Transverse colon (tissue), 4 donors: ENCODE measurements at regions not wholly inside any gene's neighbourhood (a gene's known extent, or its start where the extent isn't known, plus 50 kb on each side); places are given as distances from the start of the nearest gene placed in this dataset.

ENCODE experiments used
- DNase-seq: peaks from one replicate; pipeline ENCODE4 v3.0.0-alpha.2; 2019
- H3K27ac ChIP-seq, 4 donors: fragments of 200-600 bp; sonication (generic); 2 replicates each; pipeline ENCODE4 v1.5.1; 2016 to 2018; ENCODE audit warnings: inconsistent platforms in 4 of 4
- H3K27me3 ChIP-seq: fragments of 200-600 bp; sonication (generic); 2 replicates; pipeline ENCODE4 v1.5.1; 2017; ENCODE audit warnings: inconsistent platforms
- H3K36me3 ChIP-seq, 4 donors: fragments of 200-600 bp; sonication (generic); 2 replicates each; pipeline ENCODE4 v1.5.1; 2017 to 2019; ENCODE audit warnings: inconsistent platforms in 4 of 4
- H3K4me1 ChIP-seq, 4 donors: fragments of 200-600 bp; sonication (generic); 2 replicates each; pipeline ENCODE4 v1.5.1; 2017 to 2020; ENCODE audit warnings: inconsistent platforms in 4 of 4
- H3K4me3 ChIP-seq, 4 donors: fragments of 200-600 bp; sonication (generic); 1 replicate in 1 of 4; 2 replicates in 3 of 4; pipeline versions ENCODE4 v1.5.1 to v1.6.1; 2017 to 2019; ENCODE audit warnings: inconsistent platforms in 4 of 4
- H3K9me3 ChIP-seq, 2 donors: fragments of 200-600 bp; sonication (generic); 2 replicates each; pipeline ENCODE4 v1.5.1; 2017 to 2019; ENCODE audit warnings: inconsistent platforms in 2 of 2
- EP300 ChIP-seq: sonication (generic); formaldehyde crosslinking; IDR thresholded peaks from one replicate; pipeline ENCODE4 v1.6.1; 2017; ENCODE audit warnings: antibody characterized with exemption, low read depth
- POLR2A ChIP-seq: fragments of 450-650 bp; IDR thresholded peaks from one replicate; pipeline ENCODE4 v1.6.1; 2016; ENCODE audit warnings: antibody characterized with exemption, mild to moderate bottlenecking, moderate library complexity
- POLR2AphosphoS5 ChIP-seq, 3 donors: sonication (generic); formaldehyde crosslinking; IDR thresholded peaks; one replicate each; pipeline ENCODE4 v1.6.1; 2016; ENCODE audit warnings: antibody characterized with exemption in 3 of 3
- WGBS, 2 donors: methylation state at CpG; one replicate each; pipeline ENCODE4 v1.1.5; 2018; ENCODE audit warnings: low coverage in 1 of 2; 5-methylcytosine and 5-hydroxymethylcytosine counted together
- in situ Hi-C, 4 donors: fragments of 200-750 bp; cut with MboI; loops; one replicate each; pipeline versions ENCODE4 v1.15.0 to v1.15.1; 2017; ENCODE audit warnings: low sequenced_read_pairs in 3 of 4, low pct_ligation_motif_present in 1 of 4, low pct_unique_long_range_greater_than_20kb in 1 of 4
- intact Hi-C: fragments of 100-400 bp; cut with DNase I; formaldehyde crosslinking; loops from one replicate; pipeline ENCODE4 v1.15.1; 2023; ENCODE audit warnings: low total_unique reads
- TF ChIP-seq, protein P1 (sequence below), 5 experiments: fragments of 200-600 bp in 3 of 5; fragments of 450-650 bp in 2 of 5; sonication (generic) in 3 of 5; IDR thresholded peaks; 1 replicate in 2 of 5; 2 replicates in 3 of 5; pipeline ENCODE4 v1.5.1; 2016 to 2017; ENCODE audit warnings: antibody characterized with exemption in 5 of 5, inconsistent platforms in 3 of 5, mild to moderate bottlenecking in 2 of 5, moderate library complexity in 1 of 5

- no peak for TF ChIP-seq POLR2AphosphoS5 (IDR thresholded peaks at IDR 0.05)
- no peak for TF ChIP-seq EP300
- TF ChIP-seq, protein P1, sequence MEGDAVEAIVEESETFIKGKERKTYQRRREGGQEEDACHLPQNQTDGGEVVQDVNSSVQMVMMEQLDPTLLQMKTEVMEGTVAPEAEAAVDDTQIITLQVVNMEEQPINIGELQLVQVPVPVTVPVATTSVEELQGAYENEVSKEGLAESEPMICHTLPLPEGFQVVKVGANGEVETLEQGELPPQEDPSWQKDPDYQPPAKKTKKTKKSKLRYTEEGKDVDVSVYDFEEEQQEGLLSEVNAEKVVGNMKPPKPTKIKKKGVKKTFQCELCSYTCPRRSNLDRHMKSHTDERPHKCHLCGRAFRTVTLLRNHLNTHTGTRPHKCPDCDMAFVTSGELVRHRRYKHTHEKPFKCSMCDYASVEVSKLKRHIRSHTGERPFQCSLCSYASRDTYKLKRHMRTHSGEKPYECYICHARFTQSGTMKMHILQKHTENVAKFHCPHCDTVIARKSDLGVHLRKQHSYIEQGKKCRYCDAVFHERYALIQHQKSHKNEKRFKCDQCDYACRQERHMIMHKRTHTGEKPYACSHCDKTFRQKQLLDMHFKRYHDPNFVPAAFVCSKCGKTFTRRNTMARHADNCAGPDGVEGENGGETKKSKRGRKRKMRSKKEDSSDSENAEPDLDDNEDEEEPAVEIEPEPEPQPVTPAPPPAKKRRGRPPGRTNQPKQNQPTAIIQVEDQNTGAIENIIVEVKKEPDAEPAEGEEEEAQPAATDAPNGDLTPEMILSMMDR (IDR thresholded peaks at IDR 0.05), result no peak
- TF ChIP-seq POLR2A, result no peak
- no peak for DNase-seq
- H3K4me1 ChIP-seq, result no peaks in the 10 kb centered on the region
- in situ Hi-C loops, result no loop called here
- 61 to 77% methylated on average over 1 of the region's 1 CpG for WGBS, 2 donors
- no peaks in the 10 kb centered on the region for H3K9me3 ChIP-seq
- intact Hi-C loops, result no loop called here
- no peaks in the 10 kb centered on the region for H3K36me3 ChIP-seq
- no peak overlapping the region for H3K4me3 ChIP-seq
- H3K27me3 ChIP-seq, result no peaks in the 10 kb centered on the region
- H3K27ac ChIP-seq, result no peak overlapping the region
Measured at GRCh38 chr4:31204874-31205273, 484.7 kb downstream of the PCDH7 start.

DNA sequence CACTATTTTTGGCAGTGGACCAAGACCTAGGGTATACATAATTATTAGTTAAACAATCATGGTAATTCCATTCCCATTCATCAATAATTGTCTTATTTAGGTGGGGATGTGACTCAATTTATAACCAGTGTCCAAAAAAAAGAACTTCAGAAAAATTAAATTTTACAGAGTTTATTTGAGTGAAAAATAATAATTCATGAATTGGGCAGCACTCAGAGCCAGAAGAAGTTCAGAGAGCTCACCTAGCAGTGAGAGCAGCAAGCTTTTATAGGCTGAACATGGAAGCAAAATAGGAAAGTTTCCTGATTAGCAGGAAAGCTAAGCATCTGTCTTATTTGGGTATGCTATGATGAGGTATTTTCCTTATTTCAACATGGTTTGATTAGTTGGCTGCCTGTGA lies 500.8 kb downstream of the PCDH7 start:
- H3K4me3 ChIP-seq, result no peak overlapping the region
- H3K9me3 ChIP-seq, result no peaks in the 10 kb centered on the region
- intact Hi-C loops, result no loop called here
- no peaks in the 10 kb centered on the region for H3K4me1 ChIP-seq
- no peak for DNase-seq
- in situ Hi-C loops, result no loop called here
- TF ChIP-seq EP300, result no peak
- no peak for TF ChIP-seq POLR2A
- TF ChIP-seq, protein P1 (IDR thresholded peaks at IDR 0.05), result no peak
- TF ChIP-seq POLR2AphosphoS5 (IDR thresholded peaks at IDR 0.05), result no peak
- H3K36me3 ChIP-seq, result no peaks in the 10 kb centered on the region
- H3K27ac ChIP-seq, result no peak overlapping the region
- no peaks in the 10 kb centered on the region for H3K27me3 ChIP-seq

DNA sequence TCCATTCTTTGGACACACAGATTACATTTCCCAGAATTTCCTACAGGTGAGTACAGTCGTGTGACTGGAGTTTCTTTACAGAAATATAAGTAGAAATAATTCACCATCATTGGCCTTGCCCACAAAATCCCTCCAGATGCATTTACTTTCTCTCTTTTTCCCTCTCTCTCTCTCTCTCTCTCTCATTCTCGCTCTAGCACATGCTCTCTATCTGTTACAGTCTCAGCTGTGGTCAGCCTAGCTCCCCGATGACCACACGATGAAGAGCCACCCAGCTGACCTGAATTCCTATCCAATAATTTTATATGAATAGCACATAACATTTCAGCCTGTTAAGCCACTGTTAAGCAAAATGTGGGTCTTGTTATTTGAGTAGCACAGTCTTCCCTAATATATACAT lies 507.9 kb downstream of the PCDH7 start:
- TF ChIP-seq, protein P1 (IDR thresholded peaks at IDR 0.05), result no peak
- no peak for TF ChIP-seq EP300
- TF ChIP-seq POLR2AphosphoS5 (IDR thresholded peaks at IDR 0.05), result no peak
- H3K27me3 ChIP-seq, result no peaks in the 10 kb centered on the region
- 62 to 81% methylated on average over 4 of the region's 4 CpGs for WGBS, 2 donors
- no peaks in the 10 kb centered on the region for H3K36me3 ChIP-seq
- H3K9me3 ChIP-seq, result no peaks in the 10 kb centered on the region
- intact Hi-C loops (no loop called here), in situ Hi-C loops (no loop called here)
- H3K4me3 ChIP-seq, result no peak overlapping the region
- no peaks in the 10 kb centered on the region for H3K4me1 ChIP-seq
- no peak for DNase-seq
- H3K27ac ChIP-seq, result no peak overlapping the region

DNA sequence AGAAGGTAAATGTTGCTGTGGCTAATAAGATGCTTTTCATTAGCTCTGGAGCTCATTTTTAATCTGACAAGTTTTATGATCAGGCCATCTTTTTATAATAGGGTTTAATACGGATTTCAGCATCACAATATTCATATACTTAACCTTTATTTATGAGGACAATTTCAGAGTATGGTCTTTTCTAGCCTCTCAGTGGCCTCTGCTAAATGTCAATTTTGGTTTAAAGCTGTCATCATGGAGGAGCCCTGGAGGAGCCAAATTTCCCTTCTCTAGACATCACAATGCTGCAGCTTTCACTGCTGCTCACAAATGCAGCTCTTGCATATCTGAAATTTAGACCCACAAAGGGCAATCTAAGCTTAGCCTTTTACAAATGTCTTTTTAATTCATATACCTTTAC lies 510.4 kb downstream of the PCDH7 start:
- Histone ChIP-seq H3K36me3 (no peaks in the 10 kb centered on the region), H3K27me3 (no peaks in the 10 kb centered on the region), H3K27ac (no peak overlapping the region), H3K4me1 (no peaks in the 10 kb centered on the region), H3K4me3 (no peak overlapping the region), H3K9me3 (no peaks in the 10 kb centered on the region)
- WGBS, 2 donors, result 38 to 57% methylated on average over 1 of the region's 1 CpG
- TF ChIP-seq, protein P1 (IDR thresholded peaks at IDR 0.05), result no peak
- TF ChIP-seq POLR2AphosphoS5 (IDR thresholded peaks at IDR 0.05) (no peak), EP300 (no peak), POLR2A (no peak)
- in situ Hi-C loops, result no loop called here
- DNase-seq, result no peak
- intact Hi-C loops, result no loop called here
